NCI-H2196 (cell line): ENCODE measurements at regions not wholly inside any gene's neighbourhood (a gene's known extent, or its start where the extent isn't known, plus 50 kb on each side); places are given as distances from the start of the nearest gene placed in this dataset.

Source experiments
- DNase-seq: peaks from one replicate; lab custom pipeline; 2025; ENCODE audit not compliant: unreplicated experiment; lab: John Stamatoyannopoulos, UW

- DNase-seq = no peak
Measured at GRCh38 chrX:20352935-20353336, 86.2 kb upstream of the RPS6KA3 start.

GRCh38 chrX:20352504-20352903 lies 85.8 kb upstream of the RPS6KA3 start:
- DNase-seq = no peak

- DNase-seq = no peak
Measured at GRCh38 chrX:20350596-20350995, 83.9 kb upstream of the RPS6KA3 start.

GRCh38 chrX:20348139-20348538 lies 81.4 kb upstream of the RPS6KA3 start:
- DNase-seq = no peak

- no peak for DNase-seq
Measured at GRCh38 chrX:20347481-20347880, 80.8 kb upstream of the RPS6KA3 start.

GRCh38 chrX:20333672-20334071 lies 67.0 kb upstream of the RPS6KA3 start:
- no peak for DNase-seq

GRCh38 chrX:20330545-20330944 lies 63.8 kb upstream of the RPS6KA3 start:
- DNase-seq = no peak

GRCh38 chrX:20329435-20329834 lies 62.7 kb upstream of the RPS6KA3 start:
- DNase-seq = no peak

- no peak for DNase-seq
Measured at GRCh38 chrX:20325786-20326388, 59.2 kb upstream of the RPS6KA3 start.

- DNase-seq = no peak
Measured at GRCh38 chrX:20322887-20323286, 56.2 kb upstream of the RPS6KA3 start.

- DNase-seq = no peak
Measured at GRCh38 chrX:20320461-20321159, 53.9 kb upstream of the RPS6KA3 start.

- no peak for DNase-seq
Measured at GRCh38 chrX:20319054-20319453, 52.3 kb upstream of the RPS6KA3 start.

GRCh38 chrX:20317873-20318272 lies 51.2 kb upstream of the RPS6KA3 start:
- no peak for DNase-seq
